Vagina (tissue), 2 donors: ENCODE measurements at regions not wholly inside any gene's neighbourhood (a gene's known extent, or its start where the extent isn't known, plus 50 kb on each side); places are given as distances from the start of the nearest gene placed in this dataset.
"Not testable (repeated sequence)": the region's sequence is repeated elsewhere in the genome, so short reads cannot be mapped to it uniquely, and the experiment has no call there.

Source experiments
- DNase-seq, 2 donors: peaks; one replicate each; pipeline ENCODE4 v3.0.0-alpha.2; 2017; ENCODE audit errors: extremely low spot score in 2 of 2
- H3K27ac ChIP-seq: fragments of 200-600 bp; sonication (generic); one replicate; pipeline ENCODE4 v1.5.1; 2019
- H3K27me3 ChIP-seq: fragments of 200-600 bp; sonication (generic); one replicate; pipeline ENCODE4 v1.5.1; 2019
- H3K36me3 ChIP-seq, 2 donors: fragments of 200-600 bp; sonication (generic); one replicate each; pipeline ENCODE4 v1.5.1; 2017 to 2019
- H3K4me1 ChIP-seq: fragments of 200-600 bp; sonication (generic); one replicate; pipeline ENCODE4 v1.5.1; 2019
- H3K4me3 ChIP-seq, 2 donors: fragments of 200-600 bp; sonication (generic); 1 replicate in 1 of 2; 2 replicates in 1 of 2; pipeline ENCODE4 v1.5.1; 2016 to 2019
- H3K9me3 ChIP-seq: fragments of 200-600 bp; sonication (generic); one replicate; pipeline ENCODE4 v1.5.1; 2019
- CTCF ChIP-seq, 3 experiments: fragments of 450-650 bp in 2 of 3; fragments of 200-600 bp in 1 of 3; sonication (generic) in 1 of 3; IDR thresholded peaks; one replicate each; pipeline ENCODE4 v1.5.1; 2017 to 2019; ENCODE audit warnings: antibody characterized with exemption in 3 of 3, mild to moderate bottlenecking in 2 of 3, moderate library complexity in 2 of 3
- POLR2A ChIP-seq, 2 donors: fragments of 450-650 bp; IDR thresholded peaks; one replicate each; pipeline ENCODE4 v1.6.1; 2017; ENCODE audit warnings: antibody characterized with exemption in 2 of 2, mild to moderate bottlenecking in 2 of 2, moderate library complexity in 2 of 2
- POLR2AphosphoS5 ChIP-seq, 2 donors: sonication (generic); formaldehyde crosslinking; IDR thresholded peaks; one replicate each; pipeline ENCODE4 v1.9.0; 2017; ENCODE audit warnings: antibody characterized with exemption in 2 of 2, mild to moderate bottlenecking in 2 of 2, low read depth in 1 of 2; ENCODE audit not compliant: insufficient read depth in 1 of 2
- intact Hi-C: fragments of 100-400 bp; cut with DNase I; formaldehyde crosslinking; loops from one replicate; pipeline ENCODE4 v1.15.1; 2023

- intact Hi-C loops: no loop called here
- H3K4me1 ChIP-seq: no peaks in the 10 kb centered on the region
Observed at GRCh38 chr2:57703407-57703806, 343.2 kb upstream of the VRK2 start.

GRCh38 chr2:57707794-57708193, 338.8 kb upstream of the VRK2 start:
- intact Hi-C loops, H3K27ac ChIP-seq, H3K4me3 ChIP-seq, H3K4me1 ChIP-seq, DNase-seq, H3K36me3 ChIP-seq, H3K9me3 ChIP-seq, H3K27me3 ChIP-seq: not testable (repeated sequence)

More at GRCh38 chr2:57703407-57703806, 343.2 kb upstream of the VRK2 start:
- Histone ChIP-seq H3K4me3 (no peak overlapping the region), H3K27ac (no peak overlapping the region), H3K9me3 (no peaks in the 10 kb centered on the region), H3K27me3 (no peaks in the 10 kb centered on the region), H3K36me3 (no peaks in the 10 kb centered on the region)
- TF ChIP-seq POLR2A (IDR thresholded peaks at IDR 0.05) (no peak), POLR2AphosphoS5 (IDR thresholded peaks at IDR 0.05; ENCODE audit: insufficient read depth in 1 of 2, low read depth in 1 of 2) (no peak), CTCF (IDR thresholded peaks at IDR 0.05) (no peak)
- no peak for DNase-seq

- Histone ChIP-seq H3K36me3 (no peaks in the 10 kb centered on the region), H3K4me1 (no peaks in the 10 kb centered on the region), H3K9me3 (no peaks in the 10 kb centered on the region), H3K27ac (no peak overlapping the region), H3K4me3 (no peak overlapping the region), H3K27me3 (no peaks in the 10 kb centered on the region)
- intact Hi-C loops: no loop called here
- TF ChIP-seq POLR2A (IDR thresholded peaks at IDR 0.05) (no peak), CTCF (IDR thresholded peaks at IDR 0.05) (no peak), POLR2AphosphoS5 (IDR thresholded peaks at IDR 0.05; ENCODE audit: insufficient read depth in 1 of 2, low read depth in 1 of 2) (no peak)
- DNase-seq: no peak
Observed at GRCh38 chr2:57711991-57712390, 334.6 kb upstream of the VRK2 start.

GRCh38 chr2:57720728-57721627, 325.6 kb upstream of the VRK2 start:
- Histone ChIP-seq H3K36me3 (no peaks in the 10 kb centered on the region), H3K27ac (no peak overlapping the region), H3K9me3 (no peaks in the 10 kb centered on the region), H3K4me1 (peaks cover 4% of the 10 kb centered on the region), H3K27me3 (no peaks in the 10 kb centered on the region), H3K4me3 (no peak overlapping the region)
- intact Hi-C loops: no loop called here
- no peak for DNase-seq
- TF ChIP-seq CTCF (IDR thresholded peaks at IDR 0.05): peak in 1 of 3 experiments; percentile 38
- no peak for TF ChIP-seq POLR2A (IDR thresholded peaks at IDR 0.05)

GRCh38 chr2:57725337-57725947, 321.2 kb upstream of the VRK2 start:
- H3K4me3 ChIP-seq: no peak overlapping the region
- no peaks in the 10 kb centered on the region for H3K9me3 ChIP-seq
- no peak overlapping the region for H3K27ac ChIP-seq
- H3K36me3 ChIP-seq: no peaks in the 10 kb centered on the region
- intact Hi-C loops: no loop called here
- no peaks in the 10 kb centered on the region for H3K27me3 ChIP-seq
- TF ChIP-seq POLR2AphosphoS5 (IDR thresholded peaks at IDR 0.05; ENCODE audit: insufficient read depth in 1 of 2, low read depth in 1 of 2) (no peak), POLR2A (IDR thresholded peaks at IDR 0.05) (no peak), CTCF (IDR thresholded peaks at IDR 0.05) (no peak)
- DNase-seq: no peak
- peaks cover 4% of the 10 kb centered on the region for H3K4me1 ChIP-seq
